ENCODE measurements at regions not wholly inside any gene's neighbourhood (a gene's known extent, or its start where the extent isn't known, plus 50 kb on each side); places are given as distances from the start of the nearest gene placed in this dataset.

GRCh38 chr21:35720208-35720731, 340.1 kb downstream of the SETD4 start:
- TF ChIP-seq, protein P1, sequence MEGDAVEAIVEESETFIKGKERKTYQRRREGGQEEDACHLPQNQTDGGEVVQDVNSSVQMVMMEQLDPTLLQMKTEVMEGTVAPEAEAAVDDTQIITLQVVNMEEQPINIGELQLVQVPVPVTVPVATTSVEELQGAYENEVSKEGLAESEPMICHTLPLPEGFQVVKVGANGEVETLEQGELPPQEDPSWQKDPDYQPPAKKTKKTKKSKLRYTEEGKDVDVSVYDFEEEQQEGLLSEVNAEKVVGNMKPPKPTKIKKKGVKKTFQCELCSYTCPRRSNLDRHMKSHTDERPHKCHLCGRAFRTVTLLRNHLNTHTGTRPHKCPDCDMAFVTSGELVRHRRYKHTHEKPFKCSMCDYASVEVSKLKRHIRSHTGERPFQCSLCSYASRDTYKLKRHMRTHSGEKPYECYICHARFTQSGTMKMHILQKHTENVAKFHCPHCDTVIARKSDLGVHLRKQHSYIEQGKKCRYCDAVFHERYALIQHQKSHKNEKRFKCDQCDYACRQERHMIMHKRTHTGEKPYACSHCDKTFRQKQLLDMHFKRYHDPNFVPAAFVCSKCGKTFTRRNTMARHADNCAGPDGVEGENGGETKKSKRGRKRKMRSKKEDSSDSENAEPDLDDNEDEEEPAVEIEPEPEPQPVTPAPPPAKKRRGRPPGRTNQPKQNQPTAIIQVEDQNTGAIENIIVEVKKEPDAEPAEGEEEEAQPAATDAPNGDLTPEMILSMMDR (IDR thresholded peaks at IDR 0.05 in 4 of 5, conservative IDR thresholded peaks at IDR 0.05 in 1 of 5): no peak
- no peak for TF ChIP-seq POLR2A (IDR thresholded peaks at IDR 0.05)
